HG02759 (cell line): ENCODE measurements at regions not wholly inside any gene's neighbourhood (a gene's known extent, or its start where the extent isn't known, plus 50 kb on each side); places are given as distances from the start of the nearest gene placed in this dataset.
"Not testable (repeated sequence)": the region's sequence is repeated elsewhere in the genome, so short reads cannot be mapped to it uniquely, and the experiment has no call there.

ENCODE experiments used
- ATAC-seq: cut with Tn5 transposase; IDR thresholded peaks from one replicate; pipeline ENCODE4 v1.9.1; 2021; ENCODE audit warnings: mild to moderate bottlenecking, moderate library complexity; ENCODE audit not compliant: unreplicated experiment

DNA sequence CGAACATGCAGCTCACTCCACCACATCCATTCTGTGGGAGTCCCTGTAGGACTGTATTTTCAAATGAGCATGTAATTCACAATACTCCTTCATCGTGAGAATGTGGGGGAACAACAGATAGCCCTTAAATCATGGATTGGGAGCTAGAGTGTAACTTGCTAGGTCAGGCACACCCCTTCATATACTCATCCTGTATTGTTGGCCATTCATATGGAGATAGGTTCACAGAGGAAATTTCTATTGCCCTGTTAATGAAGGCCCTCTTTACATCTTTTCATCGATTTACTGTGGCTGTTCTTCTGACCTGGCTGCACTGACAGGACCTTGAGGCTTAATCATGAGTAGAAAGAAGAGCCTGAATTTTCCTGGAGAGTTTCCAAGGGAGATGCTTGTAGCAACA lies 193.8 kb upstream of the DPP10 start:
- ATAC-seq: no peak

DNA sequence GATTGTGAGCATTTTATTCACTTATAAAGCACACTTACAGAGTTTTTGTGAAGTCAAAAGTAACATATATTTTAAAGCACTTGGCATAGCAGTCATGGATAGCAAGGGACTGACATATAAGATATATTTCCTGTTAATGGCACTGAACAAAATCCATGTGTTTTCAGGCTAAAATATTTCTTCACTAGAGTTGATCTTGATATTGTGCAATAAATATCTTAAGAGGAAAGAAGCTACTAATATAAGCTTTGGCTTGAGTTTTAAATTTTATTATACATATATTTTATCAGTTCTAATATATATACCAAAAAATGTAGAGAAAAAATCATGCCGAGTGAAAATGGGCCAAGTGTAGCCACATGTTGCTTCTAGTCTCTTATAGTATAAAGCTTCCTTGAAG lies 189.7 kb upstream of the DPP10 start:
- no peak for ATAC-seq

DNA sequence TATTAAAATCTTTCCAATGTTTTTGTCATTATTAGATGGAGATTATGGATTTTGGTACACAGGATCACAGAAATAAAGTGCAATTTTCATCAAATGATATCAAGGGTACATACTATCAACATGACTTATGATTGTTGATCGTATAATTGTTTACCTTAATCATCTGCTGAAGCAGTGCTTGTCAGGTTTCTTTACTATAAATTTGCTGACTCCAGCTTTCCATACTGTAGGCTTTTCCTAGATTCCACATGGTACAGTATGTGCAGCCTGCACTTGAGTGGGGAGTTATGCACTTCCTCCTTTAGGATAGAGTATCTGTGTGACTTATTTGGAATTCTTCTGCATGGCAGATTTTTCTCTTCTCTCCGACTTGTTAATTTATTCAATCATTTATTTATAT lies 187.6 kb upstream of the DPP10 start:
- no peak for ATAC-seq

DNA sequence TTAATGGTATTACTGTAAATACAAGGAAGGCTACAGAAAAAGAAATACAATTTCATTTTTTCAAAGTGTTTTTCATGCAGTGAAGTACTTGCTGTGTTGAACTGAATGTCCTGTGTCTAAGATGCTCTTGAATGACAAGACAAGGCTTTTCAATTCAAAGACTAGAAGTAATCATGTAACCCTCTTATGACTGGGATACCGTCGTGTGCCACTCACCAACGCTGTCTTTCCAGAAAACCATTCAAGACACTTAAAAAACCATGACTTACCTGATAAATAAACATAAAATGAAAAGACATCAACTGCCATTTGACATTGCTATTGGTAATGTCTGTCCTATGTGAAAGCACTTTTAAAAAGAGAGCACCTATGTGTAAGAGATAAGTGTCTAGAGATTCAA lies 183.1 kb upstream of the DPP10 start:
- no peak for ATAC-seq

DNA sequence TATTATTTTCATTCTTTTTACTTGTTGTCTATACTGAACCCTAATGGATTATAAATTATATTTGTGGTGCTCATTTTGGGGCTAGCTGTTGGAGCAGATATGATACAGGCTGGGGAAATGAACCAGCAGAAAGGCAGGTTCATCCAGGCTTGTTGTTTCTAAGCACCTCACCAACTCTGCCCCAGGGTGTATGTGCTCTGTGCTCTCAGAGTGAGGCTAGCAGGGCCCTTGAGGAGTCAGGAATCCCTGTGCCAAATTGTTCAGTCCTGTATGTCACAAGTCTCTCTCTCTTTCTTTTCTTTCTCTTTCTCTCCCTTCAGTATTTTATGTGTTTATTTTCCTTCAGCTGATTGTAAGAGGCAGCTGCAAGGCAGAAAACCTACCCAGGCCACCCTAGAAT lies 181.1 kb upstream of the DPP10 start:
- no peak for ATAC-seq

DNA sequence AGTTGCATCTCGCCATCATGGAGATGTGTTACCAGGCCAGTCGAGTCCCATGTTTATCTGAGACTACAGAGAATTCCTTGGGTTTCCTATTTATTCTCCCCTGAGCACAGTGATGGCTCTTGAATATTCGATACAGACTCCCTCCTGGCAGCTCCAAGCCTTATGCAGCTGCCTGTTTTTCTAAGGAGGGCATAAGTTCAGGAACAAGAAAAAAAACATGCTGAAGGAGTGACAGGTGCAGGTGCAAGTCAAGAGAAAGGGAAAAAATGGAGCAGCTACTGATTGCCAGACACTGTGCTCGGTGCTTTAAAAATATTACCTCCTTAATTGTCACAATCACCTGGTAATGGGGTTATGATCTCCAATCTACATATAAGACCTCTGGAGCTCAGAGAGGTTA lies 177.2 kb upstream of the DPP10 start:
- ATAC-seq: no peak

DNA sequence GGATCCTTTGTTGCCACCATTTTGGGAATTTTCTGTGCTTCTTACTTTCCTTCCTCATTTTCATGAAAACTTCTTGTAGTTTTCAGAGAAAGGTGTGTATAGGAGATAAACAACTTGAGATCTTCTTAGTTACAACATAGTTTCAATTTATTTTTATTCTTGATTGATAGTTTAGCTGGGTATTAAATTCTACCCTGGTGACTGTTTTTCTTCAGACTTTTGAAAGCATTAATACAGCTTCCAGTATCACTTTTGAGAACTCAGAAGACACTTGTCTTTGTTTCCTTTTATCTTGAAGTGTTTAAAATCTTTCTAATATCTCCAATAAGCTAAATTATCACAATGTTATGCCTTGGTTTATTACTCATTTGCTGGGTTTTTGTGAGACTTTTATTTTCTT lies 167.5 kb upstream of the DPP10 start:
- ATAC-seq: no peak

DNA sequence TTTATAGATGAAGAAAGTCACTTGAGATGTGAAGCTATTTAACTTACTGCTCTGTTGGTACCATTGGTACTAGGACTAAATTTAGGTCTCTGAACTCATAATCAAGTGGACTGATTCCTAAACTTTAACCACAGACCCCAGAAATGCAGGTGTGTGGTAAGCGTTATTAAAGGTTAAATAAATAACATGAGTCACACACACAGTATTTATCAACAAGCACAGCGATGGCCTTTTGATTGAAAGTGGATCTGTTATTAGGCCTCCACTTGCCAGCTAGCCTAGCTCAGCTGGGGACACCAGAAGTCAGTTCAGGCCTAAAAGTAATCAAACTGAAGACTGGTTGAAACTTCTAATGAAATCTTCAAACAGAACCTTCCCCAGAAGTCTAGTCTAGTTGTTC lies 161.3 kb upstream of the DPP10 start:
- no peak for ATAC-seq

DNA sequence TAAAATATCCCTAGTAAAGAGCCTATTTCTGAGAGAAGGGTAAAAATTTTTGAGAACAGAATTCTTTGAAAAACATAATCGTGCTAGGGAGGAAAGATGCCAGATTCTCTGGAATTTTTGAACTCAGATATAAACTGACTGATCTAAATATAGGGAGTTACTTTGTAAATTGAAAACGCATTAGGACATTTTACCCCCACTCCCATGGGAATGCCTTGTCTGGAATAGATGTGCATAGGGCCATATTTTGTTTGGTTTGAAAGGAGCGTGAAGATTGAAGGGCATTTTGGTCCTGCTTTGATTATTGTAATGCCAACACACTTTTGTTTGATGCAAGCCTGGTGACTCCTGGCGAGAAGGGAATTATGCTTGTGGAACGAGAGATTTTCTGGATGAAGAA lies 158.7 kb upstream of the DPP10 start:
- ATAC-seq: no peak

DNA sequence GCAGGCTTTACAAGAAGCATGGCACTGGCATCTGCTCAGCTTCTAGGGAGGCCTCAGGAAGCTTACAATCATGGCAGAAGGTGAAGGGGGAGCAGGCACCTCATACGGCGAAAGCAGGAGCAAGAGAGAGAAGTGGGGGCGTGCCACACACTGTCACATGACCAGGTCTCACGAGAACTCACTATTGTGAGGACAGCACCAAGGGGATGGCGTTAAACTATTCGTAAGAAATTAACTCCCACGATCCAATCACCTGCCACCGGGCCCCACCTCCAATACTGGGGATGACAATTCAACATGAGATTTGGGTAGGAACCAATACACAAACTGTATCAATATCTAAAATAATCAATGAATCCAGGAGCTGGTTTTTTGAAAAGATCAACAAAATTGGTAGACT lies 156.0 kb upstream of the DPP10 start:
- ATAC-seq: no peak

DNA sequence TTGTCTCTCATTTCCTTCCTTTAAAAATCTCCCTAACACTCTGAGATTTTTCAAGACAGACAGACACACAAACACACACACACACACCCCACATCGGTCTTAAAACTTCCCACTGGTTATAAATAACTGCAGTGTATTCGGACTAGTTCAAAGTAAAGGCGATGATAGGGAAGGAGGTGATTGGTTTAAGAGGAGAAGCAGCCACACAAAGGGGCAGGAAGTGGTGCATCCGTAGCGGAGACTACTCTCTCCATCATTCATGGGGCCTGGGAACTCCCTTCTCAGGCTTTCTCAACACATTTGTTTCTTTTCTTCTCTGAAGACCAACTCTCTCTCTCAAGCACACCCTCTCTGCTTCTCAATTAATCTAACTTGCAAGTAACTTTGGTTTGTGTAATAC lies 149.1 kb upstream of the DPP10 start:
- ATAC-seq: no peak

DNA sequence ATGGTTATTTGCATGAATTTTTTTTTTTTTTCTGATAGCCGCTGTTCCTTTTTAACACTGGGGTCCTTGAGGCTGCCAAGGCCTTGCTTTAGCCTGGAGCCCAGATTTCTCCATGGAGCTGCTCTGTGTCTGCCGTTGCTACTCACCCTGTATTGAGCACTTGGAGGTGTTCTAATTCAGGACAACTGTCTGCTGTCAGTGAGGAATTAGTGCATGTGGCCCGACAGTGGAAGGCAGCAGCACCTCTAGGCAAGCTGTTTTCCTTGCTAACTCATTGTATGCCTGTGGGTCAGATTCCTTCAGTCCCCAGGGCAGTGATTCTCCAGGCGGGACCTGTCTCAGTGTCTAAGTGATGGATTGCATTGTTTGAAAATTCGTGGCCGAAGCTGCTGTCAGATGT lies 147.7 kb upstream of the DPP10 start:
- ATAC-seq: no peak

DNA sequence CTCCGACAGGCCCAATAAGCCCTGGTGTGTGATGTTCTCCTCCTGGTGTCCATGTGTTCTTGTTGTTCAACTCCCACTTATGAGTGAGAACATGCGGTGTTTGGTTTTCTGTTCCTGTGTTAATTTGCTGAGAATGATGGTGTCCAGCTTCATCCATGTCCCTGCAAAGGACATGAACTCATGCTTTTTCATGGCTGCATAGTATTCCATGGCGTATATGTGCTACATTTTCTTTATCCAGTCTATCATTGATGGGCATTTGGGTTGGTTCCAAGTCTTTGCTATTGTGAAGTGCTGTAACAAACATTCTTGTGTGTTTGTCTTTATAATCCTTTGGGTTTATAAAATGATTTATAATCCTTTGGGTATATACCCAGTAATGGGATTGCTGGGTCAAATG lies 142.1 kb upstream of the DPP10 start:
- not testable (repeated sequence) for ATAC-seq

DNA sequence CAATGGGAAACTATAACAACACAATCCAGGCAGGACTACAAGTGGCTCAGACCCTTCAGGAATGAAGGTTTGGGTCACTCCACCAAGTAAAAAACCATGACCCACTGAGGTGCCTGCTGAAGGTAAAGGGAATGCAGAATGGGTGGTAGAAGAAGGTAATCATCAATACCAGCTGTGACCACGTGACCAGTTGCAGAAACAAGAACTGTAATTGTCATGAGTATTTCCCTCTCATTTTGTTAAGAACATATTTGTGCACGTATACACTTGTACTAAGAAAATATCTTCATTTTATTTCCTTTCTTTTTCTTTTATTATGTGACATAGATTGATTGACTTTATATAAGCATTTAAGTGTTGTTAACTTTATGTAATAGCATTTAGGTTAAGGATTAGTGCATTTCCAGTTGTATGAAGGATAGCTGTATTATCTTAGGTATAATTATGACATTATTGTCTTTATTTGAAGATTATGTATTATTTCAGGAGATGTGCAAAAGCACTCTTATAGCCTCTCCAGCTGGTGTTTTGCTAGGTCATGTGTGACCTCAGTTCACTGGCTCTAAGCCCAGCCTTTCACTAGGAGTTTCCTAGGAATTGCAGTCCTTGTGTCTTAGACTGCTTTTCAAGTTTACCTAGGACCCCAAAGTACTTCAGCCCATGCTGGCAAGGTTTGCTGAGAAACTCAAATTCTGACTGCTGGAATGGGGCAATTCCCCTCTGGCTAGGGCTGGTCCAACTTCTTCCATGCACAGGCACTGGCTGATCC lies 125.7 kb upstream of the DPP10 start:
- no peak for ATAC-seq

DNA sequence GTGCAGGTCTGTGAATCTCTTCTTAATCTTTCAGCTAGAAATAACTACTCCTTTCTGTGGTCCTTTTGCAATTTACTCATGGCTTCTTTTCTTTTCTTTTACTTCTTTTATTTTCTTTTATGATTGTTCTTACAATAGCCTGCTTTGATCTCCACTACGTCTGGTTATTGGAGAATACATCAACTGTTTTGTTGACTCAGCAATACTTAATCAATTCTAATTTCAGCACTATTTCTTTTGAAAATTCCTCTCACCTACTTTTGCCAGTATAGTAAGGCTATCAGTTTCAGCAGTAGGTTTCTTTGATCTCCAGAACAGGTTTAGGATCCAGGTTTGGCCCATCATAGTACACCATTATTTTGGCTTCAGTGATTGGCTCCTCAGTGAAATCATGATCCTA lies 111.8 kb upstream of the DPP10 start:
- ATAC-seq: no peak

DNA sequence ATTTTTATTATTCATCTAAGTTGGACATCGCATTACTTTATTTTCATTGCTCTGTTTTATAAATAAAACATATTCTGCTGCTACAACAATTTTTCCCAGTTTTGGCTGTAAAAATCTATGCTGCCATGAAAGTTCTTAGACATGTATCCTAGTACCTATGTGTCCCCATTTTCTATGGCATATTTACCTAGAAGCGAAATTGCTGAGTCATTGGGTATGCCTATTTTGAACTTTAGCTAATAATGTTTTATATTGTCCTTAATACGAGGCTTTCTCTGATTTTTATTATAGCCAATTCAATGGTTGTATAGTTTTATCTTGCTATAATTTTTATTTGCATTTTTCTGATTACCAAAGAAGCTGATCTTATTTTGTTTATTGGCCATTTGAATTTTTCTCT lies 110.5 kb upstream of the DPP10 start:
- ATAC-seq: no peak

DNA sequence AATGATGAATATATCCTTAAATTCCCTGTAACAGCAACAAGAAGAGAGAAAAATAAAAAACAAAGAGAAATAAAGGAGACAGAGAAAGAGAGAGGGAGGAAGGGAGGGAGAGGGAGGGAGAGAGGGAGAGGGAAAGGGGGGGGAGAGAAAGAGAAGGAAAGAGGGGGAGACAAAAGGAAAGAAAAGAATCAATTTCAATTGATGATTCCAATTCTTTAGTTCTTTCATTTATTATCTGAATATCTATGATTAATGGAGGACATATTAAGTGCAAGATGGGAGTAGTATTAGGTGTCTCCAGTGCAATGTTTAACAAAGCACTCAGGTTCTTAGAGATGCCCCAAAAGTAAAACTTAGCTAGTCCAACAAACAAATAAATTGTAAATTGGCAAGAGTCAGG lies 97.2 kb upstream of the DPP10 start:
- ATAC-seq: no peak

DNA sequence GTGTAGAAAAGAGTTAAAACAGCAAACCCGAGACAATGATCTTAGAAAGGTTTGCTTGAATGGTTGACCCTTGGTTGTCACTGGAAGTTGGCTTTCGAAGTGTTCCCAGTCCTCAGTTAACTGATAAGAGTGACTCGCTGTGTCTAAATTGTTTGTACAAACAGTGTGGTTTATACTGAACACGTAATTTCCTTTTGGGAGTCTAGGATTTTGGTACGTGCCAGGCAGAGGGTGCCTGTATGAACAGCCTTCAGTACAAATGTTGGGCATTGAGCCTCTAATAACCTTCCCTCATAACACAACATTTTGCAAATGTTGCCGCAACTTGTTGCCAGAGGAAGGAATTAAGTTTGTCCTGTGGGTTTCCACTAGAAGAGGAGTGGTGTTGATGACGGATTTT lies 95.8 kb upstream of the DPP10 start:
- no peak for ATAC-seq

DNA sequence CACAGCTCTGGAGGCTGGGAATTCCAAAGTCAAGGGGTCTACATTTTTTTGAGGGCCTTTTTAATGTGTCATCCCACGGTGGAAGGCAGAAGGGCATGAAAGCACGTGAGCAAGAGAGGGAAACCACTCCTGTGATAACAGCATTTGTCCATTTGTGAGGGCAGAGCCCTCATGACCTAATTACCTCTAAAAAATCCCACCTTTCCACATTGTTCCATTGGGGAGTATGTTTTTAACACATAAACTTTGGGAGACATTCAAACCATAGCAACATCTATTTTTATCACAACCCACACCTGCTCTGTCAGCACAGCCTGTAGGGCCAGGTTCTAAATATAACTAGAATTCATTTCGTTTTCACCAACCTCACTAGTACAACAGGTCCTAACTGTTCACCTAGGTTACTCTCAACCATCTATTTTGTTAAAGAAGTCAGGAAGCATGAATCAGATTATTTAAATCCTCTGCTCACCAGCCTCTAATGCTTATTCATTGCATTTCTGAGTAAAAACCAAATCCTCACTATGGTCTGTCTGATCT lies 92.2 kb upstream of the DPP10 start:
- ATAC-seq: no peak

DNA sequence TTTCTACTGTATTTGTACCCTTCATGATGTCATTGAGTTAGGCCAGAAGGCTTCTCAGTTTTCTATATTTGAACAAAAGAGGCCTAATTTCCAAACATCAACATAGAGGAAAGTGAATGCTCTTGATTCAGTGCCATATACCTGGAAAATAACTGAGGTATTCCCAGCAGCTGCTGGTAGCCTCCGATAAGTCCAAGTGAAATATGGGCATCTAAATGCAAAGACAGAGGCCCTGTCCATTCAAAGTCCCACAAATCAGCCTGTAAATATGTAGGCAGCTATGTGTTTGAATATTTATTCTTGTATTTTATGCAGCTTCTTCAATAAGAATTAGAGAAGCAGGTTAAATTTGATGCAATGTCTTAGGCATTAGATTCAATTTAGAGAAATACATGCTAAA lies 89.5 kb upstream of the DPP10 start:
- ATAC-seq: no peak

DNA sequence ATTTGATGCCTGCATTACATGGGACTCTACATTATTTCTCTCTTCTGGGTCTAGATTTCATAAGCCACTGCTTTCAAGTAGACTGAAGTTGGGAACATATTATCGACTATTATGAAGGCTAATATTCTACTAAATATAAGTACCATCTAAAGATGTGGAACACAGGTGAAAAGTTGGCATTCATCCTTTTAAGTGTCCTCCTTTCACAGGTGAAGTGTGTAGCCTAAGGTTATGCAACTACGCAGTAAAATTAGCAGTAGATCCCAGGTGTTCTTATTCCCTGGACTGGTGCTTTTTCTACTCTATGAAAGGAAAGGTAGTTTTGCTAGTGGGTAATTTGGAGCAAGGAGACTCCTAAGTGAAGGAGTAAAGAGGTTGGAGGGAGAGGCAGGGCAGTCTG lies 88.2 kb upstream of the DPP10 start:
- ATAC-seq: no peak

DNA sequence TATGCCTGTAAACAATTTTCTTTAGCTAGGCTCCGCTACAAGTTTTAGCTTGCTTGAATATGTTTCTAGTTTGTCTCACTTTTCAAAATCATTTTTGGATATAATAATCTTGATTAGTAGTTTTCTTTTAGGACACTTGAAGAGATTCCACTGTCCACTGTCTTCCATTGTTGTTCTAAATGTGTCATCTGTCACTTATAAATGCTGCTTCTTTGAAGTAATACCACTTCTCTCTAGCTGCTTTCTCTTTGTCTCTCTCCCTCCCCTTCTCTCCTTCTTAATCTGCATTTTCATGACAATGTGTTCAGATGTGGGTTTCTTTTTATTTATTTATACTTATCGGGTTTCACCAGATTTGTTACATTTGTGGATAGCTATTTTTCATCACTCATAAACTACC lies 73.7 kb upstream of the DPP10 start:
- no peak for ATAC-seq

DNA sequence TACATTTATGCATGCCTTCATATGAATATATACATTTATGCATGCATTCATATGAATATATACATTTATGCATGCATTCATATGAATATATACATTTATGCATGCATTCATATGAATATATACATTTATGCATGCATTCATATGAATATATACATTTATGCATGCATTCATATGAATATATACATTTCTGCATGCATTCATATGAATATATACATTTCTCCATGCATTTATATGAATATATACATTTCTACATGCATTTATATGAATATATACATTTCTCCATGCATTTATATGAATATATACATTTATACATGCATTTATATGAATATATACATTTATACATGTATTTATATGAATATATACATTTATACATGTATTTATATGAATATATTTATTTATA lies 70.7 kb upstream of the DPP10 start:
- ATAC-seq: not testable (repeated sequence)
